Lower leg skin (tissue), 3 donors: ENCODE measurements at regions not wholly inside any gene's neighbourhood (a gene's known extent, or its start where the extent isn't known, plus 50 kb on each side); places are given as distances from the start of the nearest gene placed in this dataset.

Source experiments
- CTCF ChIP-seq, 3 donors: fragments of 450-650 bp; IDR thresholded peaks; one replicate each; pipeline ENCODE4 v1.5.1; 2016; ENCODE audit warnings: antibody characterized with exemption in 3 of 3, mild to moderate bottlenecking in 3 of 3, moderate library complexity in 2 of 3
- POLR2A ChIP-seq, 2 donors: fragments of 450-650 bp; IDR thresholded peaks; one replicate each; pipeline ENCODE4 v1.6.1; 2016 to 2017; ENCODE audit warnings: antibody characterized with exemption in 2 of 2, mild to moderate bottlenecking in 1 of 2, moderate library complexity in 1 of 2

GRCh38 chr4:81599742-81600380 is 128.2 kb upstream of the RASGEF1B start:
- TF ChIP-seq CTCF (IDR thresholded peaks at IDR 0.05), result no peak
- no peak for TF ChIP-seq POLR2A (IDR thresholded peaks at IDR 0.05)
